A549 (cell line): ENCODE measurements at regions not wholly inside any gene's neighbourhood (a gene's known extent, or its start where the extent isn't known, plus 50 kb on each side); places are given as distances from the start of the nearest gene placed in this dataset.

Experiments used
- ATAC-seq, 2 experiments: fragments of 200-7000 bp in 1 of 2; fragments of >200 bp in 1 of 2; cut with Nextera tagmentation in 1 of 2; cut with Tn5 transposase in 1 of 2; 3 replicates each; pipeline versions ENCODE4 v1.8.0 to v1.9.1; 2018 to 2020; ENCODE audit warnings: mild to moderate bottlenecking in 1 of 2, moderate library complexity in 1 of 2
- CTCF ChIA-PET: fragments of 300-600 bp; sonication (Branson Sonifier 250); formaldehyde crosslinking; extraction: SDS; loops from one replicate; lab custom pipeline; 2021; ENCODE audit warnings: antibody characterized with exemption, inconsistent platforms; lab: Yijun Ruan, JAX
- POLR2A ChIA-PET: fragments of 350-600 bp; formaldehyde crosslinking; extraction: SDS; loops from one replicate; lab custom pipeline; 2021; ENCODE audit warnings: antibody characterized with exemption, inconsistent platforms; lab: Yijun Ruan, JAX
- DNase-seq, 2 experiments: peaks; one replicate each; pipeline versions ENCODE4 v3.0.0 to v3.0.0-alpha.2; 2011 to 2016; ENCODE audit warnings: low read depth in 1 of 2, low spot score in 1 of 2
- FAIRE-seq: peaks from 2 replicates; lab custom pipeline; 2011; peaks lifted over from hg19 to GRCh38; lab: Jason Lieb, UNC
- H3K27ac ChIP-seq, 2 experiments: fragments of >200 bp; sonication (Bioruptor Twin); formaldehyde crosslinking; 3 replicates each; pipeline ENCODE4 v1.5.1; 2016 to 2017
- H3K4me1 ChIP-seq: fragments of >200 bp; sonication (Bioruptor Twin); formaldehyde crosslinking; 3 replicates; pipeline ENCODE4 v1.6.1; 2016
- H3K4me2 ChIP-seq: fragments of >200 bp; sonication (Bioruptor Twin); formaldehyde crosslinking; 3 replicates; pipeline ENCODE4 v1.6.1; 2016
- H3K4me3 ChIP-seq: fragments of >200 bp; sonication (Bioruptor Twin); formaldehyde crosslinking; 3 replicates; pipeline ENCODE4 v1.5.1; 2016
- H3K9me3 ChIP-seq: fragments of >200 bp; sonication (Bioruptor Twin); formaldehyde crosslinking; 3 replicates; pipeline ENCODE4 v1.6.1; 2016
- ATOH8 ChIP-seq: fragments of 250-450 bp; sonication (Bioruptor Pico); IDR thresholded peaks from 2 replicates; pipeline ENCODE4 v1.5.0; 2020; ENCODE audit warnings: low read depth, mild to moderate bottlenecking, moderate library complexity
- CBX8 ChIP-seq: fragments of 200-600 bp; sonication (generic); IDR thresholded peaks from 2 replicates; pipeline ENCODE4 v1.6.1; 2016
- CHD4 ChIP-seq: fragments of 200-600 bp; sonication (generic); IDR thresholded peaks from 2 replicates; pipeline ENCODE4 v1.6.1; 2016; ENCODE audit warnings: antibody characterized with exemption, mild to moderate bottlenecking, borderline replicate concordance
- E2F6 ChIP-seq: IDR thresholded peaks from 2 replicates; pipeline ENCODE4 v1.6.1; 2012; ENCODE audit warnings: low read depth, borderline replicate concordance
- ELK1 ChIP-seq: fragments of 150-350 bp; IDR thresholded peaks from 2 replicates; pipeline ENCODE4 v1.6.1; 2014; ENCODE audit warnings: low read depth, mild to moderate bottlenecking, low read length
- HES2 ChIP-seq: fragments of >200 bp; sonication (Bioruptor Twin); formaldehyde crosslinking; IDR thresholded peaks from 2 replicates; pipeline ENCODE4 v1.6.1; 2016
- KDM1A ChIP-seq: fragments of 200-600 bp; sonication (generic); IDR thresholded peaks from 2 replicates; pipeline ENCODE4 v1.6.1; 2016; ENCODE audit warnings: low read depth, mild to moderate bottlenecking
- MAZ ChIP-seq: fragments of 150-350 bp; IDR thresholded peaks from 2 replicates; pipeline ENCODE4 v1.6.1; 2014; ENCODE audit warnings: antibody characterized with exemption, low read depth, low read length, borderline replicate concordance
- NFE2L2 ChIP-seq: fragments of 150-350 bp; conservative IDR thresholded peaks from 2 replicates; pipeline ENCODE4 v1.6.1; 2014; ENCODE audit warnings: low read length
- RCOR1 ChIP-seq: fragments of 150-350 bp; IDR thresholded peaks from 2 replicates; pipeline ENCODE4 v1.6.1; 2014; ENCODE audit warnings: antibody characterized with exemption, low read length, low read depth
- REST ChIP-seq: fragments of 200-600 bp; sonication (generic); IDR thresholded peaks from 2 replicates; pipeline ENCODE4 v1.6.1; 2016; ENCODE audit warnings: antibody characterized with exemption, mild to moderate bottlenecking, moderate library complexity
- RFX5 ChIP-seq: fragments of 450-650 bp; IDR thresholded peaks from 2 replicates; pipeline ENCODE4 v1.7.1; 2014; ENCODE audit warnings: antibody characterized with exemption, mild to moderate bottlenecking, moderate library complexity
- SMC3 ChIP-seq: fragments of >200 bp; sonication (Bioruptor Twin); formaldehyde crosslinking; IDR thresholded peaks from 3 replicates; pipeline ENCODE4 v1.6.1; 2018; ENCODE audit warnings: inconsistent platforms
- SREBF2 ChIP-seq: fragments of 450-650 bp; IDR thresholded peaks from 2 replicates; pipeline ENCODE4 v1.6.1; 2014; ENCODE audit warnings: mild to moderate bottlenecking, moderate library complexity
- TFCP2L1 ChIP-seq: fragments of 250-450 bp; sonication (Bioruptor Pico); IDR thresholded peaks from 2 replicates; pipeline ENCODE4 v1.5.0; 2021; ENCODE audit warnings: mild to moderate bottlenecking
- ZC3H11A ChIP-seq: fragments of 450-650 bp; IDR thresholded peaks from 2 replicates; pipeline ENCODE4 v1.6.1; 2014; ENCODE audit warnings: antibody characterized with exemption, mild to moderate bottlenecking
- WGBS: methylation state at CpG from one replicate; pipeline ENCODE4 v1.1.6; 2017; ENCODE audit errors: missing lambda C conversion rate; 5-methylcytosine and 5-hydroxymethylcytosine counted together

GRCh38 chr9:87305151-87305550 is 192.5 kb upstream of the DAPK1 start (continued):
- TF ChIP-seq REST (no peak), KDM1A (no peak), ATOH8 (CRISPR knock-in tag) (no peak), ZC3H11A (no peak)

- Histone ChIP-seq H3K4me2 (no peak overlapping the region), H3K4me3 (no peak overlapping the region), H3K9me3 (no peaks in the 10 kb centered on the region), H3K4me1 (no peaks in the 10 kb centered on the region), H3K27ac (no peak overlapping the region)
- ChIA-PET POLR2A (no interaction called here), CTCF (interaction anchor here (1.3 to 1.6 kb wide), 2 partner anchors 87 to 872 kb away, joined by 3 to 4 read pairs; no protein-coding TSS in a partner anchor)
- no peak for FAIRE-seq
- WGBS = 58% methylated on average over 3 of the region's 3 CpGs
- TF ChIP-seq CBX8 (no peak), HES2 (no peak), MAZ (no peak), SREBF2 (no peak), ELK1 (no peak), RFX5 (no peak), E2F6 (no peak), SMC3 (no peak), REST (no peak), TFCP2L1 (CRISPR knock-in tag) (no peak), CHD4 (no peak), NFE2L2 (no peak), RCOR1 (no peak)
- DNase-seq = no peak
- ATAC-seq = no peak
Observed at GRCh38 chr9:87306006-87306405, 191.7 kb upstream of the DAPK1 start.
